Loucy (cell line): ENCODE measurements at regions not wholly inside any gene's neighbourhood (a gene's known extent, or its start where the extent isn't known, plus 50 kb on each side); places are given as distances from the start of the nearest gene placed in this dataset.

ENCODE experiments used
- H2AFZ ChIP-seq: fragments of 200-600 bp; sonication (generic); 2 replicates; pipeline ENCODE4 v1.6.0; 2016; ENCODE audit warnings: antibody characterized with exemption, mild to moderate bottlenecking, low read length, moderate library complexity
- H3F3A ChIP-seq: fragments of 200-600 bp; 2 replicates; pipeline ENCODE4 v1.6.0; 2016; ENCODE audit warnings: antibody characterized with exemption, low read depth, mild to moderate bottlenecking
- H3K27me3 ChIP-seq: fragments of 200-600 bp; sonication (generic); 2 replicates; pipeline ENCODE4 v1.6.1; 2014; ENCODE audit warnings: low read length, mild to moderate bottlenecking; ENCODE audit not compliant: insufficient read depth, poor library complexity, severe bottlenecking
- H3K36me3 ChIP-seq: fragments of 200-600 bp; sonication (generic); 2 replicates; pipeline ENCODE4 v1.6.1; 2016; ENCODE audit warnings: low read length; ENCODE audit not compliant: insufficient read depth
- H3K4me1 ChIP-seq: fragments of 200-600 bp; sonication (generic); 2 replicates; pipeline ENCODE4 v1.5.1; 2014; ENCODE audit warnings: low read length, mild to moderate bottlenecking; ENCODE audit not compliant: insufficient read depth, poor library complexity, severe bottlenecking
- H3K4me2 ChIP-seq: fragments of 200-600 bp; sonication (generic); 2 replicates; pipeline ENCODE4 v1.6.0; 2014; ENCODE audit warnings: antibody characterized with exemption, low read length, low read depth, mild to moderate bottlenecking; ENCODE audit not compliant: poor library complexity, severe bottlenecking
- H3K4me3 ChIP-seq: fragments of 200-600 bp; sonication (generic); 2 replicates; pipeline ENCODE4 v1.5.1; 2014; ENCODE audit warnings: low read length, mild to moderate bottlenecking, mixed read lengths; ENCODE audit not compliant: poor library complexity, severe bottlenecking
- H3K79me2 ChIP-seq: fragments of 200-600 bp; sonication (generic); 2 replicates; pipeline ENCODE4 v1.6.1; 2014; ENCODE audit warnings: low read length; ENCODE audit not compliant: insufficient read depth
- H3K9ac ChIP-seq: fragments of 200-600 bp; sonication (generic); 2 replicates; pipeline ENCODE4 v1.6.0; 2014; ENCODE audit warnings: mild to moderate bottlenecking, low read depth, low read length, moderate library complexity; ENCODE audit not compliant: poor library complexity, severe bottlenecking
- H3K9me2 ChIP-seq: fragments of 200-600 bp; sonication (generic); replicated peaks from 2 replicates; pipeline ENCODE4 v1.6.1; 2016; ENCODE audit warnings: low read depth, low read length, mixed read lengths
- H3K9me3 ChIP-seq: fragments of 200-600 bp; sonication (generic); 2 replicates; pipeline ENCODE4 v1.6.1; 2014; ENCODE audit warnings: mild to moderate bottlenecking, antibody characterized with exemption, low read length, low read depth; ENCODE audit not compliant: insufficient read depth
- H4K20me1 ChIP-seq: fragments of 200-600 bp; sonication (generic); 2 replicates; pipeline ENCODE4 v1.6.0; 2014; ENCODE audit warnings: antibody characterized with exemption, low read length, mild to moderate bottlenecking; ENCODE audit not compliant: insufficient read depth, poor library complexity, severe bottlenecking
- EZH2phosphoT487 ChIP-seq: fragments of 200-600 bp; IDR thresholded peaks from 2 replicates; pipeline ENCODE4 v1.6.1; 2018; ENCODE audit warnings: antibody characterized with exemption, mild to moderate bottlenecking, moderate library complexity, borderline replicate concordance
- TF ChIP-seq, protein P1 (sequence below): fragments of 200-600 bp; sonication (generic); conservative IDR thresholded peaks from 2 replicates; pipeline ENCODE4 v1.5.1; 2014; ENCODE audit warnings: mild to moderate bottlenecking, antibody characterized with exemption, low read length

DNA sequence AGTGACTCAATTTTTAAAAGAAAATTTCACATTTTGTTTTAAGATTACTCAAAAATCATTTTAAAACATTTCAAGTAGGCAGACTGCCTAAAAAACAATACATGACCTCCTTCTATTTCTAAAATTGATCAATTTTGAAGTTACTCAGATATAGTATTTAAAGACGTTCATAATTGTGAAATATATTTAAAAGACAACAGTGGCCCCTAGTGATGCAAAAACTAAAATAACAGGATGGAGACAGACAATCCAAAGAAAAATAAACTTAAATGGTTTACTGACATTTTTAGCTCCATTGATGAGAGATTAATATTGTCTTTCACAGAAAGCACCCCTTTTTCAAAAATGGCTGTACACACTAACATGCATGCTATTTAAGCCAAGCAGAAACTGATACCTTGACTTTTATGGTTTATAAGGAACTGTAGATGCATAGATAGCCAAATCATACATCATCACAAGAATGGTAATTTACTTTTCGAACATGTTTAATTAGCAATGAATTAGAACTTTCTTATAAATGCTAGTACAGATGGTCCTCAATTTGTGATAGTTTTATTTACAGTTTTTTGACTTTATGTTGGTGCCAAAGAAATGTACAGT lies 69.8 kb upstream of the FAT4 start:
- Histone ChIP-seq H2AFZ (no peak overlapping the region), H3K9ac (no peak overlapping the region), H3K4me1 (no peaks in the 10 kb centered on the region), H3K9me2 (no peaks in the 10 kb centered on the region), H3F3A (no peaks in the 10 kb centered on the region), H3K27me3 (no peaks in the 10 kb centered on the region), H3K4me2 (no peak overlapping the region), H4K20me1 (no peaks in the 10 kb centered on the region), H3K9me3 (no peaks in the 10 kb centered on the region), H3K79me2 (no peaks in the 10 kb centered on the region), H3K36me3 (no peaks in the 10 kb centered on the region), H3K4me3 (no peak overlapping the region)
- TF ChIP-seq, protein P1, sequence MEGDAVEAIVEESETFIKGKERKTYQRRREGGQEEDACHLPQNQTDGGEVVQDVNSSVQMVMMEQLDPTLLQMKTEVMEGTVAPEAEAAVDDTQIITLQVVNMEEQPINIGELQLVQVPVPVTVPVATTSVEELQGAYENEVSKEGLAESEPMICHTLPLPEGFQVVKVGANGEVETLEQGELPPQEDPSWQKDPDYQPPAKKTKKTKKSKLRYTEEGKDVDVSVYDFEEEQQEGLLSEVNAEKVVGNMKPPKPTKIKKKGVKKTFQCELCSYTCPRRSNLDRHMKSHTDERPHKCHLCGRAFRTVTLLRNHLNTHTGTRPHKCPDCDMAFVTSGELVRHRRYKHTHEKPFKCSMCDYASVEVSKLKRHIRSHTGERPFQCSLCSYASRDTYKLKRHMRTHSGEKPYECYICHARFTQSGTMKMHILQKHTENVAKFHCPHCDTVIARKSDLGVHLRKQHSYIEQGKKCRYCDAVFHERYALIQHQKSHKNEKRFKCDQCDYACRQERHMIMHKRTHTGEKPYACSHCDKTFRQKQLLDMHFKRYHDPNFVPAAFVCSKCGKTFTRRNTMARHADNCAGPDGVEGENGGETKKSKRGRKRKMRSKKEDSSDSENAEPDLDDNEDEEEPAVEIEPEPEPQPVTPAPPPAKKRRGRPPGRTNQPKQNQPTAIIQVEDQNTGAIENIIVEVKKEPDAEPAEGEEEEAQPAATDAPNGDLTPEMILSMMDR, result peak; percentile 59
- no peak for TF ChIP-seq EZH2phosphoT487

DNA sequence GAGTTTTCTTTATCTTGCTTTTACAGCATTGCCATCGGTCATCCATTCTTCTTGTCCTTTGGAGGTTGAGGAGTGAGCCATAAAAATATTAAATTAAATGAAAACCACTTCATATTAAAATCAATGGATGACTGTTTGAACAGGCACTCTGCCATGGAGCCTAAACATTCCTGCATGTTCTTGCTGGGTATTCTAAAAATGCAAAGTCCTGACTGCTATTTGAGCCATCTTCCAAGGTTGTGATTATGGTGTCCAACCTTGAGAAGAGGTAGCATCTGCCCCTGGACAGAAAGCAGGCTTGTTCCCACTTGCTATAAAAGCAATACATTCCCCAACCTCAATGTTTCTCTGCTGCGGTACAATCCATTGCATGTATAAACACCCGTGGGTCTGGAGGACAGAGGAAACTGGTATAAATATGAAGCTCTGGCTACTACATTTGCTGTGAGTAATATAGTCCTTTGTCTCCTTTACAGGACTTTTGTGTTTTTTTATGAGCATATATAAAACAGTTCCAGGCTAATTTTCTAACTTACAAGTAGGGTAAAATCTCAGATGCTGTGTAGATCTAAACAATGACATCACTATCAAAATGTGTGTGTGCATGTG lies 70.9 kb upstream of the FAT4 start:
- Histone ChIP-seq H3K9me2 (no peaks in the 10 kb centered on the region), H4K20me1 (no peaks in the 10 kb centered on the region), H3F3A (no peaks in the 10 kb centered on the region), H2AFZ (no peak overlapping the region), H3K79me2 (no peaks in the 10 kb centered on the region), H3K9me3 (no peaks in the 10 kb centered on the region), H3K4me3 (no peak overlapping the region), H3K4me1 (no peaks in the 10 kb centered on the region), H3K4me2 (no peak overlapping the region), H3K36me3 (no peaks in the 10 kb centered on the region), H3K9ac (no peak overlapping the region), H3K27me3 (no peaks in the 10 kb centered on the region)
- TF ChIP-seq, protein P1, result no peak
- TF ChIP-seq EZH2phosphoT487, result no peak

DNA sequence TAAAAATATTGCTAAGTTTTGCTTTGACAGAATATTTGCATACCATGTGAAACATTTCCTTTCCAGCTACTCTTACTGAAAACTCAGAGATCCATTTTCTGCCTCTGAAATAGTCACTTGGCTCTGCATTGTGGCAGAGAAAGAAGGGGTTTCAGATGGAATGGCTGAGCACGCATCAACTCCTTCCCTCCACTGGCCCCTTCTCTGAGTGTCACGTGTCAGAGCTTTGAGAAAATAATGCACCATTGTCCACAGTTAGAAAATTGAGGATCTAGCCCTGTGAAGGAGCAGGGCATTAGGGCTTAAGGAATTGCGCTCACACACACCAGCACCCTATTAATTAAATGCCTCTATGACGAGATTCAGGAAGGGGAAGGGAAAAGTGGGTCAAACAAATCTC lies 78.8 kb upstream of the FAT4 start:
- Histone ChIP-seq H3K4me3 (no peak overlapping the region), H3K36me3 (no peaks in the 10 kb centered on the region), H3F3A (no peaks in the 10 kb centered on the region), H3K4me1 (no peaks in the 10 kb centered on the region), H3K9me2 (no peaks in the 10 kb centered on the region), H2AFZ (no peak overlapping the region), H4K20me1 (no peaks in the 10 kb centered on the region), H3K4me2 (no peak overlapping the region), H3K9me3 (no peaks in the 10 kb centered on the region), H3K9ac (no peak overlapping the region), H3K79me2 (no peaks in the 10 kb centered on the region), H3K27me3 (no peaks in the 10 kb centered on the region)
- TF ChIP-seq, protein P1, result no peak
- TF ChIP-seq EZH2phosphoT487, result no peak
